HG03442 (cell line): ENCODE measurements at regions not wholly inside any gene's neighbourhood (a gene's known extent, or its start where the extent isn't known, plus 50 kb on each side); places are given as distances from the start of the nearest gene placed in this dataset.

Experiments
- ATAC-seq: cut with Tn5 transposase; IDR thresholded peaks from one replicate; pipeline ENCODE4 v1.9.1; 2021; ENCODE audit warnings: mild to moderate bottlenecking, moderate library complexity; ENCODE audit not compliant: unreplicated experiment

DNA sequence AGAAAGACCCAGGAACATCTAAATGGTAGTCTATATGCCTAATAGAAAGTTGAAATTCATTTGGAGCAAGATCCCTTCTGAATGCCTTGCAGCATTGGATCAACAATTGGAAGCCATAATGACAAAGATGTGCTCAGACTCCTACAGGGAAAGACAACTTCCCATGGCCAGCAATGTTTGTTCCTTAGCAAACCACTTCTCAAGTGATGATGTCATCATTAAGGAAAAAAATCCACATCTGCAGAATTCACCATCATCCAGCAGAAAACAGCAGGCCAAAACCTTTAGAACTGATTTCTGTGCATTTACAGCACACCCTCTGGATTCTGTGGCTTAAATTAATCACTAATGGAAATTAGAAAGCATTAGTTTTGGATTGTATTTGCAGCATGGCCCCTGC lies 82.4 kb upstream of the ZIC3 start:
- ATAC-seq = no peak

DNA sequence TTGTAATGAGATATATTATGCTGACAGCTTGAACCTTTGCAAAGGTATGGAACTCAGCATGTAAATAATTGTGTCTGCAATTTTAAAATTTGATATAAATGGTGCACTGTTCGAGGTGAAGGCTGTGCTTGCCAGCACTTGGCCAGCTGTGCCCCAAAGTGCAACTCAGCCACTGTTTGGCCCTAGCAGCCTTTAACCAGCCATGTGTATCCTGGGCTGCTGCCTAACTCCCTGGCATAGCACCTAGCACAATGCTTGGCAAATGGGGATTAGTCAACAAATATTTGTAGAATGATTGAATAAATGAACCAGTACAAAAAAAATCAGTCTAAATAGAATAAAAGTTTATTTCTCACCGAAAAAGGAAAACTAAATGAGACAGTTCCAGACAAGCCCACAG lies 83.8 kb upstream of the ZIC3 start:
- no peak for ATAC-seq

DNA sequence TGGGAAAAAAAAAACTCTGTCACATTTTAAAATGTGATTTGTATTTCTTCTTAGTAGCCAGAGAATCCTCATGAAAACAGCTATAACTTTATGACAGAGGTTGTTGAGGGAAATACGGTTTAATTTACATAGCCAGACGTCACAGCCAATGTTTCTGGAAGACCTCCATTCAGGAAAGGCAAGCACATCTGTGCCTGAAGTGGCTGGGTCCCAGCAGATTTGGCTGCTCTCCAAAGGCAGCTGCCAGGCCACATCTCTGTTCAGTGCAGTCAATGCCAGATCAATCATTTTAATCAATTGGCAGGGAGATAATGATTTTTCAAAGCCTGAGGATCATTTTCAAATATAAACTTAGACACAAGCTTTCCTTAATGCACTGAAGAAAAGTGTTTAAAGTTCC lies 86.5 kb upstream of the ZIC3 start:
- no peak for ATAC-seq

DNA sequence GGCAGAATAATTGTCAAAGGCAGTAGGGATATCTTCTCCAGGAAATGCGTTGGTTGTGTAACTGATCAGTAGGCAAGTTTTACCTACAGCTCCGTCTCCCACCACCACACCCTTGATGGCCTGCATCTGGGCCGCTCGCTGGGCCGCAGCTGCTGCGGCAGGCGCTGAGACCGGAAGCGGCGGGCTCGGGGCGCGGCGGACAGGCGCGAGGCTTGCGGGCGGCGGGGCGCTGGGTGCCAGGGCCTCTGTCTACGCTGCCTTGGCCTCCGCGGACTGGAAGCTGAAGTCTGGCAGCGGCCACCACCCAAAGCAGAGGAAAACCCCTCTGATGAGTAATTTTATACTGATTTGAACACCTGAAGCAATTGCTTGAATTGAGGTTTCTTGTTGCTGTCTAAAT lies 124.2 kb upstream of the ZIC3 start:
- no peak for ATAC-seq

DNA sequence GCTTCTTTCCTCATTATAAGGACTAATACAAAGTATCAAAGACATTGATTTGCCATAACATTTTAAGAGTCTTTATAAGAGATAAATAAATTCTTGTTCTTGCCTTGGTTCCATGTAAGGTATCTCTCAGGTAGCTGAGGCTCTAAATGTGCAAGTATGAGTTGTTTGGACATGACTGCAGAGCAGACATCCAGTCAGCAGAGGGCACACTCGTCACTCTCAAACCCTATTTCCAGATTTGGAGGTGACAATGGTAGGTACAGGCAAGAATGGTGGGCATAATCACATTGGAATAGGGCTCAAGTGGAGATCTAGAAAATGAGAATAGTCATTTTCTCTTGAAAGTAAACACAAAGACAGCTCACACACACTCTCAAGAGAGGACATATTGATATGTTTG lies 133.3 kb upstream of the ZIC3 start:
- ATAC-seq = peak; percentile 65

DNA sequence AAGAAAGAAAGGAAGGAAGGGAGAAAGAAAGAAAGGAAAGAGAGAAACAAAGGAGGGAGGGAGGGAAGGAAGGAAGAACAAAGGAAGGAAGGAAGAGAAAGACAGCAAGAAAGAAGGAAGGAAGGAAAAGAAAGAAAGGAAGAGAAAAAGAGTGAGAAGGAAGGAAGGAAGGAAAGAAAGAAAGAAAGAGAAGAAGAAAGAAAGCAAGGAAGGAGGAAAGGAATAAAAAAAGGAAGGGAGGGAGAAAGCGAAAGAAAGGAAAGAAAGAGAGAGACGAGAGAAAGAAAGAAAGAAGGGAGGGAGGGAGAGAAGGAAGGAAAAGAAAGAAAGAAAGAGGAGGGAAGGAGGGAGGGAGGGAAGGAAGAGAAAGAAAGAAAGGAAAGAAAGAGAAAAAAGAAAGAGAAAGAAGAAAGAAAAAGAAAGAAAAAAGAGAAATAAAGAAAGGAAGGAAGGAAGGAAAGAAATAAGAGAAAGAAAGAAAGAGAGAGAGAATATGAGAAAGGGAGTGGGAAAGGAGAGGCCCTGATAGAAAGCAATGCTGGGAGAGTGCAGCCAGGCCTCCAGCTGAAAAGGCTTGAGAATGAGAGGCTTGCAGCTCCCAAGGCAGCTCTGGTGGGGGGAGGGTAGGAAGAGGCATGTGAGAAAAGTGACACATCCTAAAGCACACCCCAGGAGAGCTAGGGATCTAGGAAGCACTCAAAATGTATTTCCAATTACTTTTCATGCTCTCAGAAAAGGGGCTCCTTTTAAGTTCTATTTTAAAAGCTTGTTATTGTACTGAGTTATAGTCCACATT lies 134.0 kb upstream of the ZIC3 start:
- no peak for ATAC-seq

DNA sequence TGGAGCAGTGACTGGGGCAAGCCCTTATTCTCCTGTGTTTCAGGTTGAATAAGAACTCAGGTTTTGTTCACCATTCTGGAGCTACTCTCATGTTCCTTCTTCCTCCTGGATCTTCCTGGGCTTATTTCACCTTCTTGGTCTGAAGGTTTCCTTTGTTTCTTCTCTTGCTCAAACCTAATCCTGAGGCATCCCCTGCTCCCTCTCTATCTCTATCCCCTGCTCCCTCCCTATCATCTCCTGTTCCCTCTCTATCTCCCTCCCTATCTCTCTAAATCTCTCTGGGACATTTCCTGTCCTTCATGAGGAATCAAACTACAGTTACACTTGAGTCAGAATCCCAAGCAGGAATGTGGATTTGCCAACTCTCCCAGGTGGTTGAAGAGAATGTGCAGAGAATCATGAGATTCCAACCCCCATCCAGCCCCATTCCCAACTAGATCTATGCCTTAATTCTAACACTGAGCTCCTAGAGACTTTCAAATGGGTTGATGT lies 134.9 kb upstream of the ZIC3 start:
- ATAC-seq = no peak

DNA sequence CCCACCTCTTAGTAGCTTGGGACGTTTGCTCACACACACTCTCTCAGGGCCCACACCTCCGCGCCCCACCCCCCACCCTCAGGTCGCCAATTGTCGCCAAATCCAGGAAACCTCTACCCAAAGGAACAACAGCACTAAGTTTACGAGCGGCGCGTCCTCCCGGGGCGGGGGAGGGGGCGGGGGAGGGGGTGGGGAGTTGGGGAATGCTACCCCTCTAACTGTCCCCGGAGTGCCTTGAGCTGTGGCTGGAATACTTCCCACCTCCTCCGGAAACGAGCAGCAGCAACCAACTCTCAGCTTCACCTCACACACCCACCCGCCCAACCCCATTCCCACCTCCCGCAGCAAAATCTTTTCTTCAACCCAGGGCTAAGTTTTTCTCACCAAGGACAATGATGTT lies 135.6 kb upstream of the ZIC3 start:
- ATAC-seq = no peak

DNA sequence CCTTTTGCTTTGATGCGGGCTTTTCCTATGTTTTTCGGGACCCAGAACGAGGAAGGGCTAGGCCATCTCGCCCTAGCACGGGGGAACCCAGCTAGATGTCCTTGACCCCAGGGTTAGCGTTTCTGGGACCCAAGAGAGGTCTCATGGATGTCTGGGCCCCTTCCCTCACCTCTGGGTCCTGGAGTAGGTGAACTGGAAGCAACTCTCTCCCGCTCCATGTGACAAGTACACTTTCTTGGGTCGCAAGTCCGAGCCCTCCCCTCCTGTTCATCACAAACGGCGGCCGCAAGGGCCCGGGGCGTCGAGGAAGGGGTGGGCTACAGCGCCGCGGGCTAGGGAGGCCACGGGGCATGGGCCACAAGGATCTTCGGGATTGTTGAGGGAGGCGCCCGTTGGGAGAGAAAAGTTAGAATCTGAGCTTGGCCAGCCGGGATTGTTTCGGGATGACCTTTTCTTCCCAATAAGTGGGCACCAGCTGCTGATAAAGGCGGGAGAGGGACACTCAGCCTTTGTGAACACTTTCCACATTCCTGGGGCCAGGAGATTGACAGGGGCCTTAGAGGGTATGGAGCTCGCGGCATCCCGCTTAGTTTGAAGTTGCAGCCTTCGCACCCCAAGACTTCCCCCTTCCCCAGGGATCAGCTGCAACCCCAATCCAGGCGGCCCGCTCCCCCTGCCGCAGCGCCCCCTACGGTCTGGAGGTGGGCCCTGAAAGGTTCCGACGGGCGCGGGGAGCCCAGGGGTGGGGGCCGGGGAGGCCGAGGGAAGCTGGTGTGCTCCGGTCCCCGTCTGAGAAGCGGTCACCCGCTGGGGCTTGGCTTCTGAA lies 136.9 kb upstream of the ZIC3 start:
- ATAC-seq = no peak

DNA sequence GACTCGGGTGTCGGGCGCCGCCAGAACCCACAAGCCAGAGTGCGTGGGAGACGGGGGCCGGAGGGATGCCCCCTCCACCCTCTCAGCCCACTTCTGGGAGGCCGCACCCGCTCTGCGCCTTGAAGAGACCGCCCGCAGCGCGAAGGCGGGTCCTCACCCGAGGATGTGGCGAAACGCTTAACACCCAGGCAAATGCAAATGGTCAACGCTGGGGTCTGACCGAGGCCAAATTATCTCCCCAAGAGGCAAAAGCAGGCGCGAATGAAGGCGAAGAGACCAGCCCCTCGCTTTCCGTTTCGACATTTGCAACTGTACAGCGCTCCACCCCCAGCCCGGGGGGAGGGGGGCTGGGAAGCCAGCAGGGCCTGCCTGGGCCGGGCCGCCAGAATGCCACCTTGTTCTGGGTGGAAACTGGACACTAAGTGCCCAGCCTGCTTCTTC lies 137.7 kb upstream of the ZIC3 start:
- ATAC-seq = no peak

DNA sequence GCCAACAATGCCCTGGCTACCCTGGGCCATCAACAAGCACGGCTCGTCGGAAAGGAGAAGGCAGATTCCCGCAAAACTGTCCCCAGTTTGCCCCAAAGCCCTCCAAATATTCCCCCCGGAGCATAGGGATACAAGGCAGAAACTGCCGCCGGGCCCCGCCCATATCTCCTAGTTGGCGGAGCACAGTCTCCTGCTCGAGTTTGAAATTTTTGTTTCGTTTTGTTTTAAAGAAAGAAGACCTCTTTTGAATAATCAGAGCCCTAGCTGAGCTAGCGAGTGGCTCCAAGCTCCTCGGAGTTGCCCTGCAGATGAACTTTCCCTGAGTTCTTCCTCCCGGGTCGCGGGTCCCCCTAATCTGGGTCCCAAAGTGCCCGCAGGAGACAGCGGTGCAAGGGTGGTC lies 138.1 kb upstream of the ZIC3 start:
- ATAC-seq = no peak

DNA sequence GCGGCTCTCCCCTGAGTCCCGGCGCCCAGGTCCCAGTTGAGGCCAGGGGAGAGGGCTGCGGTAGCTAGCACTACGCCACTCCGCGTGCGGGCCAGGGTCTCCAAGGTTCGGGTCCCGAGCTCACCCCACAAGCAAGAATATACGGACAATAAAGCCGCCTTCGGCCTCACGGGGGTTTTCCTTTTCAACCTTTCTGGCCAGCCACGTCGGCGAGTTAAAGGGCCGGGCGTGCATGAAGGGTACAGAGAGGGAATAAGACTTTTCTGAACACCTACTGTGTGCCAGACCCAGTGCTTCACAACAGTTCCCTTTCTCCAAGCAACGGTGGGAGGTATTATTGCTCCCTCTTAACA lies 138.5 kb upstream of the ZIC3 start:
- ATAC-seq = no peak

DNA sequence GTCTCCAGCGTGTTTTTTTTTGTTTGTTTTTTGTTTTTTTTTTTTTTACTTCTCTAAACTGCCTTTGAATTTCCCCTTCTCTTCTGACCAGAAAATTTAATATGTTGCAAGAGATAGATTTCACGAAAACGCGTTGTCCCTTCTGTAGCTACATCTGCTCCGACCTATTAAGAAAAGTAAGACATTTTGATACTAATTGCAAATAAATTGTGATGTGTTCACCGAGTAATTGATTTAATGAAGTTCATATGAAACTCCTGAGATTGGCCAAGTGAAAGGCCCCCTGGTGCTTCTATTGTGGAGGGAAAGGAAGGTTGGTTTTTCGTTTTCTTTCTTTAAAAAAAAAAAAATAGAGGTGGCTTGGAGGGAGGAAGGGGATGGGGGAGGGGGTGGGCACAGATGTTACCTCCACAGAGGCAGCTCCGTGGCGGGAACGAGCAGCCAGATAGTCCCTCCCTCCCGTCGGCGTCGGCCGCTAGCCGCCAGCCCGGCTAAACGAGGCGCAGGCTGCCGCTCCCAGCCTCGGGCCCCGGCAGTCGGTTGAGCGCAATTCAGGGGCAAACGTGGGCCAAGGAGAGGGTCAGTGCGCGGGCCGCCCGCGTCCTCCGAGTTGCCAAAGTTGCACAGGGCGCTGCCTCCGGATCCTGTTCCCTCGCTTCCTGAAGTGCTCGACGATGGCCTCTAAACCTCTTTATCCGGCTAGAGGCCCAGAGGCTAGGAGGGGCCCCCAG lies 139.1 kb upstream of the ZIC3 start:
- ATAC-seq = no peak

DNA sequence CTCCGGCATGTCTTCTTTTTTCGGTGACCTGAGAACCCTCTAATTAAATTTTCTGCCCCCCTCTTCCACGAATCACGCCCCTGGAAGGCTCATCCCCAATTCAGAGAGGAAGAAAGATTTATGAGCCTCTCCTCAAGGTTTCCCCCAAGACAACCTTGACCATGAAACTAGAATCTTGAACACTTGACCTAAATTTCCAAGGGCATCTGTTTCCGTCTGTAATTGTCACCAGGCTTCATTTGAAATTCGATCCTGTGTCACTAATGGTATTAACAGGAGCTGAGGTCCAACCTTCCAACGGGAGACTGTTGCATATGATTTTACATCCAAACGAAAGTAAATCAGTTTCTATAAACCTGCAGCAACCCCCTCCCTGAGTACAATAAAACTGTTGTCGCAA lies 139.9 kb upstream of the ZIC3 start:
- ATAC-seq = no peak

DNA sequence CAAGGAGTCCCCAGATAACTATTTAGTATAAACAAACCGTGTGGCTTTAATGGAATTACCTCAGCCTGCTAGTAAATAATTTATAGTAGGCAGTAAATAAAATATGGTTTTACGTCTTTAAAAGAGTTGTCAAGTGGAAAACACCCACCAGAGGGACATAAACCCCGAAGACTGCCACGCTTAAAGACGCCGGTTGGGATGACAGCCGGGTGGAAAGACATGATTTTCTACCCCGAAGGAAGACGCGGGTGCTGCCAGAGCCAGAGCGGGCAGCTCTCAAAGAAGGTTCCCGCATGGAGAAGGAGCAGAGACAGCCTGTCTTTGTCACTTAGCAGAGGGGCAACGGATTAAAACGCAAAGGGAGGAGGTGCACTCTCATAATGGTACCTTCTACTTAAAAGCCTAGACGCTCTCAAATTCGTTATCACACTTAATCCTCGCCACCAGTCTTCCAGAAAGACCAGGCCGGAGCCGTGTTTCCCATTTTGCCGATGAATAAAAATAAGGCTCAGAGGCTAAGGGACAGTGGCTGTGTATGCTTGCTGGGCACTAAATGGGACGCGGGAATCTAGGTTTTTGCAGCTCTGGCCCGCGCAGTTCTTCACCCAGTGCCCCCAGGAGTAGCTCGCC lies 140.5 kb upstream of the ZIC3 start:
- ATAC-seq = no peak

DNA sequence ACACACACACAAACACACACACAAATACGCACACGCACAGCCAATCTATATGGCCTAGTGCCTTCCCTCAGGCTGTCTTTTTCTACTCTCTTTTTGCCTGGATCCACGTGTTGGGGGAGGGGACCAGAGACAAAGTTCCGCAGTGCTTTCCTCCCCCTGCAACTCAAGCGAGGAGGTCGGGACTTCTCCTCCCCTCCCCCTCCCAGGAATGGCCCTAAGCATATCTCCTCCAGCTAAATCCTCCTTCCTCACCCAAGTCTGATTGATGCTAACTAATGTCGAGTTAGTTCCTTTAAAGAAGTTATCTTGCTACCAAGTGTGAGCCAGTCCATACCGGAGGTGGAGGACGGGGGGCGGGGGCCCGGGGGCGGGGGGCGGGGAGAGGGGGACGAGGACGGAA lies 141.2 kb upstream of the ZIC3 start:
- no peak for ATAC-seq

DNA sequence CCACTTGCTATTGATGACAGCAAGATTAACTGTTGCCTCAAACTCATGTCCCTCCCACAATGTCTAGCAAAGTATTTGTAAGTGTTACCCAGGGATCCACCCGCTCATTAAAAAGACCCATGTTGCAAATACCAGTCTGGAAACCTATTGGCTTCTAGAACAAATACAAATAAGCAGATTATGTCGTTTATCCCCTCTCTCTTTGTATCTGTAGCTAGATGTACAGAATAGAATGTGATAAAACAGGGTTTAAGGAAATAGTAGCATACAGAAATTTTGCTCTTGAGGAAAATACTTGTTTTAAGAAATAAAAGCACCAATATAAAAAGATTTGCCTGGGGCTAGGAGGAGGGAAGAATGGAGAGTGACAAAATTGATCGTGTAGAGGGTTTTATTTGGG lies 142.7 kb upstream of the ZIC3 start:
- no peak for ATAC-seq

DNA sequence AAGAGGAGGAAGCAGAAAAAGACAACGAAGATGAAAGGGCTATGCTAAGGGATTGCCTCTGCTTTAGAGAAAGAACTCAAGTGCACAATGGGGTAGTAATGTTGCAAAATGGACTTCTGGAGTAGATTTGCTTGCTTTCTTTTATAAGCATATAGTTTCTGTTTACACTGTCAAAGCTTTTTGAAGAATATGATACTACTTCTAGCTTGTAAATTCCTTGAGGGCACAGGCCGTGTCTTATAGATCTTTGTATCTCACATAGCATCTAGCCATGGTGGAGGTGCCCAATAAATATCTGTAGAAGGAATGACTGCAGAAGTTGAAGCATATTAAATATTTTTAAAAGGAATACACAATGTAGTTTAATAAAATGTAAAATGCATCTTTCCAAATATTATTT lies 147.8 kb upstream of the ZIC3 start:
- no peak for ATAC-seq

DNA sequence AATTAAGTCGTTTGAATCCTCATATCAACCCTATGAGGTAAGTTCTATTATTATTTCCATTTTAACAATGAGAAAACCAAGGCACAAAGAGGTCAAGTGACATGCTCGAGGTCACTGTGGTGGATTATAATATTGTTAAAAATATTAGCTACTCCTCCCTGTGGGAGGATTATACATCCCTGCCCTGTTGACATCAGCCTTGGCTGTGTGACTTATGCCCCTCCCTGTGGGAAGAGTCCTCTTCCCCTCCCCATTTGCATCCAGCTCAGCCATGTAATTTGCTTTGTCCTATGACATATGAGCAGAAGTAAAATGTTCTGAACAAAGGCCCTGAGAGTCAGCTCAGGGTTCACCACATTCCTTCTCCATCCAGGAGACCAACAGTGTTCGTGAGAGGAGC lies 152.7 kb upstream of the ZIC3 start:
- no peak for ATAC-seq

DNA sequence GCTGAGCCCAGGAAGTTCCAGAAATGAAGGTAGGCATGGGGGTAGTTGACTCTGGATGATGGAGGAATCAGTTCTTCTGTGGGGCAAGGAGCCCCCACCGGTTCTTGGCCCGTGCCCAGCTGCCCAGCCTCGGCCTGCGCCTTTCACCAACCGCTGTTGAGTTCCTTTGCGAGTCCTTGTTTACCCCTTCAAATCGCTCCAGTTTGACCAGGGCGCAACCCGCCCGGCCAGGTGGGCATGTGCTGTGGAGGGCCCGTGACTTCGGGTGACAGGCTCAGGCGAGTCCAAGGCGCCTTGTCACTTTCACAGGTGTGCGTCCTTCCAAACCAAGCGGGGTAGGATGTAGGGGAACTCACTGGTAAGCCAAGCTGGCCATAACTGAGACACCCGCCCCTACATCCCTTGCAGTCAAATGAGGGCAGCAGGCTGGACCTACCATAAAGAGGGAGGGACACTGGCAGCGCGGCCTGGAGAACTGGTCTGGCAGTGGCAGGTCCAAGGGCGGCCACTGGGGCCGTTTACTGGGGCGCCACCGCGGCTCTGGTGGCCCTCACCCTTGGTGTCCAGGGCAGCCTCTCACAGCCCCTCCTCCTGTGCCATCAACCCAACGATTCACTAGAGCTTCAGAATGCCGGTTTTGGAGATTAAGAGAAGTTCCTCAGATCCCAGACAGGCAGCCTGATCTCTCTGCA lies 160.3 kb upstream of the ZIC3 start:
- no peak for ATAC-seq

DNA sequence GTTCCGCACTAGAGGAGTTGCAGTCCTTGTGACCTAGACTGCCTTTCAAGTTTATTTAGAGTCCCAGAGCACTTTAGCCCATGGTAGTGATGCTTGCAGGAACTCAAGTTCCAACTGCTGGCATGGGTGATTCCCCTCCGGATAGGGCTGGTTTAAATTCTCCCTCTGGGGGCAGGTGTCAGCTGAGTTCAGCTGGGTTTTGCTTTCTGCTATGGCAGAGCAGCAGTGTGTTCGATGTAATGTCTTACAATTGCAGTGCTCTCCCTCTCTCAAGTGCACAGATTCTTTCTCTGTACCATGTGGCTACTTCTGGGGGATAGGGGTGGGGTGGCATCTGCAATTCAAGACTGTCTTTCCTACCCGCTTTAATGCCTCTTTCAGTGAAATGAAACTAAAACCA lies 164.8 kb upstream of the ZIC3 start:
- ATAC-seq = no peak
